Endodermal cell (in vitro differentiated cells): ENCODE measurements at regions not wholly inside any gene's neighbourhood (a gene's known extent, or its start where the extent isn't known, plus 50 kb on each side); places are given as distances from the start of the nearest gene placed in this dataset.

Source experiments
- DNase-seq: peaks from one replicate; pipeline ENCODE4 v3.0.0-alpha.2; 2017
- H3K27ac ChIP-seq: 2 replicates; pipeline ENCODE4 v1.5.1; 2013; ENCODE audit warnings: mild to moderate bottlenecking, low read depth, low read length, moderate library complexity
- H3K27me3 ChIP-seq: 2 replicates; pipeline ENCODE4 v1.6.1; 2013; ENCODE audit warnings: mild to moderate bottlenecking, low read length, moderate library complexity; ENCODE audit not compliant: insufficient read depth, control insufficient read depth, poor library complexity, severe bottlenecking
- H3K36me3 ChIP-seq: 2 replicates; pipeline ENCODE4 v1.7.0; 2013; ENCODE audit warnings: mild to moderate bottlenecking, low read length, moderate library complexity; ENCODE audit not compliant: control insufficient read depth, insufficient read depth
- H3K4me1 ChIP-seq: one replicate; pipeline ENCODE4 v1.7.0; 2013; ENCODE audit warnings: low read length; ENCODE audit not compliant: control insufficient read depth, insufficient read depth
- H3K4me3 ChIP-seq: 2 replicates; pipeline ENCODE4 v1.5.1; 2013; ENCODE audit warnings: mild to moderate bottlenecking, low read length, moderate library complexity
- H3K9ac ChIP-seq: 2 replicates; pipeline ENCODE4 v1.6.1; 2013; ENCODE audit warnings: mild to moderate bottlenecking, low read length, moderate library complexity; ENCODE audit not compliant: poor library complexity, severe bottlenecking; ENCODE audit errors: extremely low read depth
- H3K9me3 ChIP-seq: 2 replicates; pipeline ENCODE4 v1.6.1; 2013; ENCODE audit warnings: mild to moderate bottlenecking, low read length, moderate library complexity; ENCODE audit not compliant: control insufficient read depth
- H3K27ac Mint-ChIP-seq: 2 replicates; pipeline ENCODE4 v1.8.0; 2020; ENCODE audit warnings: mixed read lengths
- H3K27me3 Mint-ChIP-seq: 2 replicates; pipeline ENCODE4 v1.8.0; 2021; ENCODE audit warnings: mild to moderate bottlenecking, mixed read lengths; ENCODE audit not compliant: insufficient read depth
- H3K36me3 Mint-ChIP-seq: 2 replicates; pipeline ENCODE4 v1.8.0; 2020; ENCODE audit warnings: low read depth, mixed read lengths
- H3K4me1 Mint-ChIP-seq: 2 replicates; pipeline ENCODE4 v1.8.0; 2020; ENCODE audit warnings: mixed read lengths
- H3K4me3 Mint-ChIP-seq: 2 replicates; pipeline ENCODE4 v1.8.0; 2020; ENCODE audit warnings: mild to moderate bottlenecking, moderate library complexity, mixed read lengths
- H3K9me3 Mint-ChIP-seq: 2 replicates; pipeline ENCODE4 v1.8.0; 2020; ENCODE audit warnings: mild to moderate bottlenecking, mixed read lengths
- CTCF ChIP-seq: fragments of 200-600 bp; sonication (generic); conservative IDR thresholded peaks from 2 replicates; pipeline ENCODE4 v1.5.0; 2021; ENCODE audit warnings: antibody characterized with exemption, mild to moderate bottlenecking
- WGBS, 2 experiments: methylation state at CpG; one replicate each; pipeline versions ENCODE4 v1.1.5 to v1.1.7; 2013; ENCODE audit warnings: missing lambda C conversion rate in 2 of 2, mixed read lengths in 1 of 2; ENCODE audit not compliant: insufficient coverage in 1 of 2, insufficient read length in 1 of 2; 5-methylcytosine and 5-hydroxymethylcytosine counted together

GRCh38 chr12:89946518-89947135 lies 238.0 kb upstream of the ATP2B1 start:
- Mint-ChIP-seq H3K36me3 (no peaks in the 10 kb centered on the region), H3K4me1 (peaks cover 30% of the 10 kb centered on the region), H3K27me3 (no peaks in the 10 kb centered on the region), H3K4me3 (no peak overlapping the region), H3K9me3 (no peaks in the 10 kb centered on the region), H3K27ac (no peak overlapping the region)
- no peaks in the 10 kb centered on the region for H3K27me3 ChIP-seq
- TF ChIP-seq CTCF: no peak
- no peaks in the 10 kb centered on the region for H3K9me3 ChIP-seq
- DNase-seq: no peak
- no peak overlapping the region for H3K27ac ChIP-seq
- no peak overlapping the region for H3K9ac ChIP-seq
- no peak overlapping the region for H3K4me3 ChIP-seq
- WGBS, 2 experiments: 95 to 100% methylated on average over 4 to 6 of the region's 6 CpGs
- peaks cover 13% of the 10 kb centered on the region for H3K4me1 ChIP-seq
- no peaks in the 10 kb centered on the region for H3K36me3 ChIP-seq

- H3K27ac ChIP-seq: no peak overlapping the region
- no peak overlapping the region for H3K4me3 ChIP-seq
- Mint-ChIP-seq H3K36me3 (no peaks in the 10 kb centered on the region), H3K27ac (no peak overlapping the region), H3K4me3 (no peak overlapping the region), H3K27me3 (no peaks in the 10 kb centered on the region), H3K4me1 (peaks cover 23% of the 10 kb centered on the region), H3K9me3 (no peaks in the 10 kb centered on the region)
- no peak for TF ChIP-seq CTCF
- no peak overlapping the region for H3K9ac ChIP-seq
- no peak for DNase-seq
- H3K27me3 ChIP-seq: no peaks in the 10 kb centered on the region
- peaks cover 13% of the 10 kb centered on the region for H3K4me1 ChIP-seq
- H3K36me3 ChIP-seq: no peaks in the 10 kb centered on the region
- no peaks in the 10 kb centered on the region for H3K9me3 ChIP-seq
Observed at GRCh38 chr12:89945123-89945522, 236.5 kb upstream of the ATP2B1 start.

- Mint-ChIP-seq H3K4me3 (no peak overlapping the region), H3K9me3 (no peaks in the 10 kb centered on the region), H3K27me3 (no peaks in the 10 kb centered on the region), H3K36me3 (no peaks in the 10 kb centered on the region), H3K4me1 (peaks cover 14% of the 10 kb centered on the region), H3K27ac (no peak overlapping the region)
- no peaks in the 10 kb centered on the region for H3K9me3 ChIP-seq
- no peak for DNase-seq
- no peak overlapping the region for H3K4me3 ChIP-seq
- peaks cover 8% of the 10 kb centered on the region for H3K4me1 ChIP-seq
- no peaks in the 10 kb centered on the region for H3K36me3 ChIP-seq
- TF ChIP-seq CTCF: no peak
- no peak overlapping the region for H3K27ac ChIP-seq
- H3K9ac ChIP-seq: no peak overlapping the region
- no peaks in the 10 kb centered on the region for H3K27me3 ChIP-seq
Observed at GRCh38 chr12:89943463-89943862, 234.8 kb upstream of the ATP2B1 start.
